Liver (tissue), 8 donors: ENCODE measurements at regions not wholly inside any gene's neighbourhood (a gene's known extent, or its start where the extent isn't known, plus 50 kb on each side); places are given as distances from the start of the nearest gene placed in this dataset.

Source experiments
- DNase-seq: peaks from one replicate; pipeline ENCODE4 v3.0.0-alpha.2; 2017; ENCODE audit warnings: low spot score
- H3K27ac ChIP-seq, 2 donors: one replicate each; pipeline ENCODE4 v1.7.0; 2013; ENCODE audit warnings: inconsistent platforms in 2 of 2, low read length in 2 of 2, control low read depth in 1 of 2, low read depth in 1 of 2, mild to moderate bottlenecking in 1 of 2
- H3K27me3 ChIP-seq, 4 donors: one replicate each; pipeline versions ENCODE4 v1.6.1 to v1.7.0; 2013; ENCODE audit warnings: low read length in 3 of 4, inconsistent platforms in 1 of 4, mild to moderate bottlenecking in 1 of 4, moderate library complexity in 1 of 4; ENCODE audit not compliant: control insufficient read depth in 4 of 4, insufficient read depth in 4 of 4
- H3K36me3 ChIP-seq, 4 donors: one replicate each; pipeline versions ENCODE4 v1.6.1 to v1.7.0; 2013; ENCODE audit warnings: low read length in 3 of 4, mild to moderate bottlenecking in 3 of 4, low read depth in 1 of 4, moderate library complexity in 1 of 4; ENCODE audit not compliant: control insufficient read depth in 4 of 4, insufficient read depth in 3 of 4
- H3K4me1 ChIP-seq, 4 donors: one replicate each; pipeline versions ENCODE4 v1.6.1 to v1.7.0; 2013; ENCODE audit warnings: low read length in 3 of 4, mild to moderate bottlenecking in 3 of 4, moderate library complexity in 1 of 4; ENCODE audit not compliant: control insufficient read depth in 4 of 4, insufficient read depth in 4 of 4
- H3K4me3 ChIP-seq, 3 donors: one replicate each; pipeline versions ENCODE4 v1.6.1 to v1.7.0; 2013; ENCODE audit warnings: low read length in 3 of 3, control low read depth in 1 of 3, low read depth in 1 of 3, mild to moderate bottlenecking in 1 of 3
- H3K9ac ChIP-seq, 2 donors: one replicate each; pipeline ENCODE4 v1.7.0; 2013; ENCODE audit warnings: low read length in 2 of 2, mild to moderate bottlenecking in 2 of 2, moderate library complexity in 2 of 2, control low read depth in 1 of 2, low read depth in 1 of 2
- H3K9me3 ChIP-seq, 4 donors: one replicate each; pipeline versions ENCODE4 v1.6.1 to v1.7.0; 2013; ENCODE audit warnings: low read length in 3 of 4; ENCODE audit not compliant: control insufficient read depth in 4 of 4
- ATF3 ChIP-seq: IDR thresholded peaks from 2 replicates; pipeline ENCODE4 v1.6.1; 2016; ENCODE audit warnings: antibody characterized with exemption
- EGR1 ChIP-seq, 2 donors: IDR thresholded peaks; 2 replicates each; pipeline ENCODE4 v1.6.1; 2016 to 2018; ENCODE audit warnings: antibody characterized with exemption in 2 of 2, low read depth in 2 of 2
- FOXA1 ChIP-seq: IDR thresholded peaks from 2 replicates; pipeline ENCODE4 v1.6.1; 2016; ENCODE audit warnings: antibody characterized with exemption
- FOXA2 ChIP-seq: IDR thresholded peaks from 2 replicates; pipeline ENCODE4 v1.6.1; 2016; ENCODE audit warnings: antibody characterized with exemption
- GABPA ChIP-seq, 2 donors: IDR thresholded peaks in 1 of 2; conservative IDR thresholded peaks in 1 of 2; 2 replicates each; pipeline ENCODE4 v1.6.1; 2016; ENCODE audit warnings: antibody characterized with exemption in 2 of 2, mild to moderate bottlenecking in 1 of 2, moderate library complexity in 1 of 2
- HNF4A ChIP-seq, 2 donors: conservative IDR thresholded peaks; 2 replicates each; pipeline ENCODE4 v1.6.1; 2016; ENCODE audit warnings: antibody characterized with exemption in 2 of 2, mild to moderate bottlenecking in 2 of 2
- HNF4G ChIP-seq: IDR thresholded peaks from 2 replicates; pipeline ENCODE4 v1.6.1; 2016; ENCODE audit warnings: antibody characterized with exemption
- JUND ChIP-seq, 2 donors: IDR thresholded peaks; 2 replicates each; pipeline ENCODE4 v1.6.1; 2016; ENCODE audit warnings: antibody characterized with exemption in 2 of 2
- MAX ChIP-seq: IDR thresholded peaks from 2 replicates; pipeline ENCODE4 v1.6.1; 2016; ENCODE audit warnings: antibody characterized with exemption
- NR2F2 ChIP-seq: IDR thresholded peaks from 2 replicates; pipeline ENCODE4 v1.6.1; 2016; ENCODE audit warnings: antibody characterized with exemption
- RAD21 ChIP-seq, 2 donors: IDR thresholded peaks; 2 replicates each; pipeline ENCODE4 v1.6.1; 2016; ENCODE audit warnings: antibody characterized with exemption in 2 of 2, mild to moderate bottlenecking in 2 of 2
- RXRA ChIP-seq, 2 donors: IDR thresholded peaks; 2 replicates each; pipeline ENCODE4 v1.6.1; 2017 to 2018; ENCODE audit warnings: antibody characterized with exemption in 2 of 2, mild to moderate bottlenecking in 1 of 2
- SP1 ChIP-seq: IDR thresholded peaks from 2 replicates; pipeline ENCODE4 v1.6.1; 2018; ENCODE audit warnings: antibody characterized with exemption, mild to moderate bottlenecking
- TAF1 ChIP-seq: conservative IDR thresholded peaks from 2 replicates; pipeline ENCODE4 v1.6.1; 2016; ENCODE audit warnings: antibody characterized with exemption, mild to moderate bottlenecking
- YY1 ChIP-seq: IDR thresholded peaks from 2 replicates; pipeline ENCODE4 v1.6.1; 2016; ENCODE audit warnings: antibody characterized with exemption, mild to moderate bottlenecking
- WGBS: extraction: QIAGEN DNeasy Blood & Tissue Kit; methylation state at CpG from one replicate; pipeline ENCODE4 v1.1.7; 2013; 5-methylcytosine and 5-hydroxymethylcytosine counted together
- TF ChIP-seq, protein P1 (sequence below): IDR thresholded peaks from 2 replicates; pipeline ENCODE4 v1.6.1; 2016; ENCODE audit warnings: antibody characterized with exemption
- TF ChIP-seq, protein P2 (sequence below): IDR thresholded peaks from 2 replicates; pipeline ENCODE4 v1.6.1; 2016; ENCODE audit warnings: antibody characterized with exemption, mild to moderate bottlenecking
- TF ChIP-seq, protein P3 (sequence below): fragments of 150-350 bp; IDR thresholded peaks from 2 replicates; pipeline ENCODE4 v1.5.1; 2017; ENCODE audit warnings: improper control_type of control experiment, low read depth, low read length; ENCODE audit not compliant: missing input control
- donor health status: healthy.
- donor health status: healthy.
- donor health status: healthy.
- donor health status: healthy.
- donor health status: healthy.

- Histone ChIP-seq H3K4me1 (peaks cover 12 to 37% (median 26%) of the 10 kb centered on the region in 4 donors), H3K27me3 (no peaks in the 10 kb centered on the region), H3K9ac (no peak overlapping the region), H3K9me3 (no peaks in the 10 kb centered on the region), H3K36me3 (no peaks in the 10 kb centered on the region), H3K4me3 (no peak overlapping the region), H3K27ac (peak overlapping the region; percentile 79 to 87)
- DNase-seq = no peak
- no peak for TF ChIP-seq RAD21 (IDR thresholded peaks at IDR 0.05)
- TF ChIP-seq, protein P1, sequence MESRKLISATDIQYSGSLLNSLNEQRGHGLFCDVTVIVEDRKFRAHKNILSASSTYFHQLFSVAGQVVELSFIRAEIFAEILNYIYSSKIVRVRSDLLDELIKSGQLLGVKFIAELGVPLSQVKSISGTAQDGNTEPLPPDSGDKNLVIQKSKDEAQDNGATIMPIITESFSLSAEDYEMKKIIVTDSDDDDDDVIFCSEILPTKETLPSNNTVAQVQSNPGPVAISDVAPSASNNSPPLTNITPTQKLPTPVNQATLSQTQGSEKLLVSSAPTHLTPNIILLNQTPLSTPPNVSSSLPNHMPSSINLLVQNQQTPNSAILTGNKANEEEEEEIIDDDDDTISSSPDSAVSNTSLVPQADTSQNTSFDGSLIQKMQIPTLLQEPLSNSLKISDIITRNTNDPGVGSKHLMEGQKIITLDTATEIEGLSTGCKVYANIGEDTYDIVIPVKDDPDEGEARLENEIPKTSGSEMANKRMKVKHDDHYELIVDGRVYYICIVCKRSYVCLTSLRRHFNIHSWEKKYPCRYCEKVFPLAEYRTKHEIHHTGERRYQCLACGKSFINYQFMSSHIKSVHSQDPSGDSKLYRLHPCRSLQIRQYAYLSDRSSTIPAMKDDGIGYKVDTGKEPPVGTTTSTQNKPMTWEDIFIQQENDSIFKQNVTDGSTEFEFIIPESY = no peak
- TF ChIP-seq NR2F2 = no peak
These were observed 95.2 kb downstream of the BANF2 start for GRCh38 chr20:17795003-17795402.

DNA sequence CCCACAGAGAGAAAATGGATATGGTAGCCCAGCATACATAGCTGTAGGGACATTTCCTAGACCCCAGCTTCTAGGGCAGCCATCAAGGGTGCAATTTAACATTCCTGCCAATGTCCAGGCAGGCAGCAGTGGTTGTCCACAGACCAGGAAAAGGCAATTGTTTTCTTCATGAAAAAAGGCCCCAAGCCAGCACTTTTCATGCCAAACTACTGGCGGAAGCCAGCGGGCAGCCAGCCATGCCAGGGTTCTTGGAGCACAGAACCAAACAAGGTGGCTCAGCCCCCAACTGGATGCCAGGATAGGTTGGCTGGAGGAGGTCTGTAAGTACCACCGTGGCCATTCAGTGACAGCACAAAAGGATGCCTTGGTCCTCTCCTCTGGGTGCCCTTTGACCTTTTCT lies 94.6 kb downstream of the BANF2 start:
- H3K4me1 ChIP-seq = peaks cover 12 to 37% (median 26%) of the 10 kb centered on the region in 4 donors
- DNase-seq = no peak
- no peaks in the 10 kb centered on the region for H3K27me3 ChIP-seq
- H3K36me3 ChIP-seq = no peaks in the 10 kb centered on the region
- H3K4me3 ChIP-seq = no peak overlapping the region
- no peak overlapping the region for H3K9ac ChIP-seq
- no peaks in the 10 kb centered on the region for H3K9me3 ChIP-seq
- 26% methylated on average over 3 of the region's 3 CpGs for WGBS
- H3K27ac ChIP-seq = peak overlapping the region; percentile 79 to 87
- TF ChIP-seq RAD21 (IDR thresholded peaks at IDR 0.05) (peak; percentile 74 to 80), FOXA1 (no peak), JUND (IDR thresholded peaks at IDR 0.05) (no peak), SP1 (peak; percentile 9), NR2F2 (no peak), HNF4G (no peak), YY1 (peak; percentile 50), FOXA2 (no peak), ATF3 (no peak), GABPA (IDR thresholded peaks at IDR 0.05 in 1 of 2, conservative IDR thresholded peaks at IDR 0.05 in 1 of 2) (no peak), MAX (peak; percentile 31), HNF4A (conservative IDR thresholded peaks at IDR 0.05) (peak in 1 of 2 donors; percentile 37), EGR1 (IDR thresholded peaks at IDR 0.05; ENCODE audit: low read depth in 2 of 2) (no peak), RXRA (IDR thresholded peaks at IDR 0.05) (peak; percentile 34 to 49), TAF1 (no peak)
- TF ChIP-seq, protein P1 = no peak
- TF ChIP-seq, protein P2, sequence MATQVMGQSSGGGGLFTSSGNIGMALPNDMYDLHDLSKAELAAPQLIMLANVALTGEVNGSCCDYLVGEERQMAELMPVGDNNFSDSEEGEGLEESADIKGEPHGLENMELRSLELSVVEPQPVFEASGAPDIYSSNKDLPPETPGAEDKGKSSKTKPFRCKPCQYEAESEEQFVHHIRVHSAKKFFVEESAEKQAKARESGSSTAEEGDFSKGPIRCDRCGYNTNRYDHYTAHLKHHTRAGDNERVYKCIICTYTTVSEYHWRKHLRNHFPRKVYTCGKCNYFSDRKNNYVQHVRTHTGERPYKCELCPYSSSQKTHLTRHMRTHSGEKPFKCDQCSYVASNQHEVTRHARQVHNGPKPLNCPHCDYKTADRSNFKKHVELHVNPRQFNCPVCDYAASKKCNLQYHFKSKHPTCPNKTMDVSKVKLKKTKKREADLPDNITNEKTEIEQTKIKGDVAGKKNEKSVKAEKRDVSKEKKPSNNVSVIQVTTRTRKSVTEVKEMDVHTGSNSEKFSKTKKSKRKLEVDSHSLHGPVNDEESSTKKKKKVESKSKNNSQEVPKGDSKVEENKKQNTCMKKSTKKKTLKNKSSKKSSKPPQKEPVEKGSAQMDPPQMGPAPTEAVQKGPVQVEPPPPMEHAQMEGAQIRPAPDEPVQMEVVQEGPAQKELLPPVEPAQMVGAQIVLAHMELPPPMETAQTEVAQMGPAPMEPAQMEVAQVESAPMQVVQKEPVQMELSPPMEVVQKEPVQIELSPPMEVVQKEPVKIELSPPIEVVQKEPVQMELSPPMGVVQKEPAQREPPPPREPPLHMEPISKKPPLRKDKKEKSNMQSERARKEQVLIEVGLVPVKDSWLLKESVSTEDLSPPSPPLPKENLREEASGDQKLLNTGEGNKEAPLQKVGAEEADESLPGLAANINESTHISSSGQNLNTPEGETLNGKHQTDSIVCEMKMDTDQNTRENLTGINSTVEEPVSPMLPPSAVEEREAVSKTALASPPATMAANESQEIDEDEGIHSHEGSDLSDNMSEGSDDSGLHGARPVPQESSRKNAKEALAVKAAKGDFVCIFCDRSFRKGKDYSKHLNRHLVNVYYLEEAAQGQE = peak; percentile 17
- TF ChIP-seq, protein P3, sequence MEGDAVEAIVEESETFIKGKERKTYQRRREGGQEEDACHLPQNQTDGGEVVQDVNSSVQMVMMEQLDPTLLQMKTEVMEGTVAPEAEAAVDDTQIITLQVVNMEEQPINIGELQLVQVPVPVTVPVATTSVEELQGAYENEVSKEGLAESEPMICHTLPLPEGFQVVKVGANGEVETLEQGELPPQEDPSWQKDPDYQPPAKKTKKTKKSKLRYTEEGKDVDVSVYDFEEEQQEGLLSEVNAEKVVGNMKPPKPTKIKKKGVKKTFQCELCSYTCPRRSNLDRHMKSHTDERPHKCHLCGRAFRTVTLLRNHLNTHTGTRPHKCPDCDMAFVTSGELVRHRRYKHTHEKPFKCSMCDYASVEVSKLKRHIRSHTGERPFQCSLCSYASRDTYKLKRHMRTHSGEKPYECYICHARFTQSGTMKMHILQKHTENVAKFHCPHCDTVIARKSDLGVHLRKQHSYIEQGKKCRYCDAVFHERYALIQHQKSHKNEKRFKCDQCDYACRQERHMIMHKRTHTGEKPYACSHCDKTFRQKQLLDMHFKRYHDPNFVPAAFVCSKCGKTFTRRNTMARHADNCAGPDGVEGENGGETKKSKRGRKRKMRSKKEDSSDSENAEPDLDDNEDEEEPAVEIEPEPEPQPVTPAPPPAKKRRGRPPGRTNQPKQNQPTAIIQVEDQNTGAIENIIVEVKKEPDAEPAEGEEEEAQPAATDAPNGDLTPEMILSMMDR = no peak
